Prostate gland (tissue), 2 donors: ENCODE measurements at regions not wholly inside any gene's neighbourhood (a gene's known extent, or its start where the extent isn't known, plus 50 kb on each side); places are given as distances from the start of the nearest gene placed in this dataset.

Experiments used
- DNase-seq: peaks from one replicate; pipeline ENCODE4 v3.0.0-alpha.2; 2019; ENCODE audit warnings: low spot score
- H3K27ac ChIP-seq, 2 donors: fragments of 200-600 bp; sonication (generic); 2 replicates each; pipeline ENCODE4 v1.5.1; 2017 to 2019
- H3K27me3 ChIP-seq: fragments of 200-600 bp; sonication (generic); replicated peaks from 2 replicates; pipeline ENCODE4 v1.5.1; 2019; ENCODE audit not compliant: insufficient read depth
- H3K36me3 ChIP-seq, 2 donors: fragments of 200-600 bp; sonication (generic); 1 replicate in 1 of 2; 2 replicates in 1 of 2; pipeline versions ENCODE4 v1.5.1 to v1.8.1; 2017 to 2019
- H3K4me1 ChIP-seq: fragments of 200-600 bp; sonication (generic); replicated peaks from 2 replicates; pipeline ENCODE4 v1.5.1; 2019
- H3K4me3 ChIP-seq, 2 donors: fragments of 200-600 bp; sonication (generic); 2 replicates each; pipeline ENCODE4 v1.5.1; 2017 to 2019
- H3K9me3 ChIP-seq: fragments of 200-600 bp; sonication (generic); 2 replicates; pipeline ENCODE4 v1.5.1; 2017
- CTCF ChIP-seq, 4 experiments: fragments of 200-600 bp in 2 of 4; fragments of 450-650 bp in 2 of 4; sonication (generic) in 2 of 4; IDR thresholded peaks; 1 replicate in 3 of 4; 2 replicates in 1 of 4; pipeline ENCODE4 v1.5.1; 2016 to 2019; ENCODE audit warnings: antibody characterized with exemption in 4 of 4, mild to moderate bottlenecking in 2 of 4, moderate library complexity in 2 of 4
- POLR2A ChIP-seq: fragments of 450-650 bp; IDR thresholded peaks from one replicate; pipeline ENCODE4 v1.6.1; 2016; ENCODE audit warnings: antibody characterized with exemption, mild to moderate bottlenecking
- POLR2AphosphoS5 ChIP-seq: sonication (generic); formaldehyde crosslinking; IDR thresholded peaks from one replicate; pipeline ENCODE4 v1.6.1; 2017; ENCODE audit warnings: antibody characterized with exemption
- WGBS: methylation state at CpG from one replicate; pipeline ENCODE4 v1.1.5; 2018; 5-methylcytosine and 5-hydroxymethylcytosine counted together
- intact Hi-C: fragments of 100-400 bp; cut with DNase I; formaldehyde crosslinking; loops from one replicate; pipeline ENCODE4 v1.14.2; 2022

GRCh38 chr12:33795536-33795935 lies 226.8 kb upstream of the ALG10 start:
- WGBS, result 83% methylated on average over 3 of the region's 3 CpGs
- DNase-seq, result no peak
- H3K27ac ChIP-seq, result no peak overlapping the region
- no peaks in the 10 kb centered on the region for H3K4me1 ChIP-seq
- intact Hi-C loops, result no loop called here
- H3K9me3 ChIP-seq, result no peaks in the 10 kb centered on the region
- TF ChIP-seq POLR2AphosphoS5, result no peak
- no peak for TF ChIP-seq CTCF (IDR thresholded peaks at IDR 0.05)
- no peak for TF ChIP-seq POLR2A
- no peaks in the 10 kb centered on the region for H3K27me3 ChIP-seq
- no peak overlapping the region for H3K4me3 ChIP-seq
- no peaks in the 10 kb centered on the region for H3K36me3 ChIP-seq

GRCh38 chr12:33813536-33813935 lies 208.8 kb upstream of the ALG10 start:
- Histone ChIP-seq H3K4me3 (no peak overlapping the region), H3K27me3 (no peaks in the 10 kb centered on the region), H3K36me3 (no peaks in the 10 kb centered on the region), H3K9me3 (no peaks in the 10 kb centered on the region), H3K4me1 (no peaks in the 10 kb centered on the region), H3K27ac (no peak overlapping the region)
- 89% methylated on average over 2 of the region's 2 CpGs for WGBS
- no peak for TF ChIP-seq POLR2AphosphoS5
- intact Hi-C loops, result no loop called here
- no peak for DNase-seq

GRCh38 chr12:33817713-33818112 lies 204.6 kb upstream of the ALG10 start:
- intact Hi-C loops, result no loop called here
- no peak overlapping the region for H3K4me3 ChIP-seq
- no peaks in the 10 kb centered on the region for H3K4me1 ChIP-seq
- no peak for DNase-seq
- H3K36me3 ChIP-seq, result no peaks in the 10 kb centered on the region
- H3K9me3 ChIP-seq, result no peaks in the 10 kb centered on the region
- WGBS, result 85% methylated on average over 1 of the region's 1 CpG
- no peak for TF ChIP-seq POLR2A
- no peak for TF ChIP-seq CTCF (IDR thresholded peaks at IDR 0.05)
- TF ChIP-seq POLR2AphosphoS5, result no peak
- H3K27me3 ChIP-seq, result no peaks in the 10 kb centered on the region
- no peak overlapping the region for H3K27ac ChIP-seq

GRCh38 chr12:33818313-33818712 lies 204.0 kb upstream of the ALG10 start:
- no peak overlapping the region for H3K4me3 ChIP-seq
- H3K9me3 ChIP-seq, result no peaks in the 10 kb centered on the region
- no peaks in the 10 kb centered on the region for H3K4me1 ChIP-seq
- no peaks in the 10 kb centered on the region for H3K27me3 ChIP-seq
- WGBS, result 89% methylated on average over 5 of the region's 5 CpGs
- no peak overlapping the region for H3K27ac ChIP-seq
- TF ChIP-seq POLR2AphosphoS5, result no peak
- no peak for TF ChIP-seq CTCF (IDR thresholded peaks at IDR 0.05)
- no peaks in the 10 kb centered on the region for H3K36me3 ChIP-seq
- intact Hi-C loops, result no loop called here
- no peak for DNase-seq

GRCh38 chr12:33825442-33825841 lies 196.9 kb upstream of the ALG10 start:
- no peak for TF ChIP-seq CTCF (IDR thresholded peaks at IDR 0.05)
- no peak for TF ChIP-seq POLR2A
- no peak for TF ChIP-seq POLR2AphosphoS5
- Histone ChIP-seq H3K27ac (no peak overlapping the region), H3K4me3 (no peak overlapping the region), H3K36me3 (no peaks in the 10 kb centered on the region), H3K4me1 (no peaks in the 10 kb centered on the region), H3K9me3 (no peaks in the 10 kb centered on the region), H3K27me3 (no peaks in the 10 kb centered on the region)
- 73% methylated on average over 2 of the region's 2 CpGs for WGBS
- intact Hi-C loops, result no loop called here
- DNase-seq, result no peak
